Mesothelial cell of epicardium (in vitro differentiated cells): ENCODE measurements at regions not wholly inside any gene's neighbourhood (a gene's known extent, or its start where the extent isn't known, plus 50 kb on each side); places are given as distances from the start of the nearest gene placed in this dataset.

Experiments used
- DNase-seq, 2 experiments: peaks; one replicate each; pipeline ENCODE4 v3.0.0; 2021; ENCODE audit warnings: low spot score in 2 of 2; ENCODE audit not compliant: unreplicated experiment in 2 of 2
- H3K27ac Mint-ChIP-seq: 2 replicates; pipeline ENCODE4 v1.8.0; 2021; ENCODE audit warnings: mixed read lengths
- H3K27me3 Mint-ChIP-seq: 2 replicates; pipeline ENCODE4 v1.8.0; 2021; ENCODE audit warnings: low read depth, mixed read lengths
- H3K36me3 Mint-ChIP-seq: 2 replicates; pipeline ENCODE4 v1.8.0; 2021; ENCODE audit warnings: mixed read lengths
- H3K4me1 Mint-ChIP-seq: 2 replicates; pipeline ENCODE4 v1.8.0; 2021; ENCODE audit warnings: mixed read lengths
- H3K4me3 Mint-ChIP-seq: 2 replicates; pipeline ENCODE4 v1.8.0; 2021; ENCODE audit warnings: mild to moderate bottlenecking, moderate library complexity, mixed read lengths
- H3K9me3 Mint-ChIP-seq: 2 replicates; pipeline ENCODE4 v1.8.0; 2021; ENCODE audit warnings: mixed read lengths
- CTCF ChIP-seq: fragments of 200-600 bp; sonication (generic); IDR thresholded peaks from one replicate; pipeline ENCODE4 v1.5.0; 2021; ENCODE audit warnings: antibody characterized with exemption; ENCODE audit not compliant: unreplicated experiment

GRCh38 chr12:34389378-34390170 lies 367.3 kb downstream of the ALG10 start:
- no peak overlapping the region for H3K4me3 Mint-ChIP-seq
- no peak overlapping the region for H3K27ac Mint-ChIP-seq
- peaks cover 2% of the 10 kb centered on the region for H3K36me3 Mint-ChIP-seq
- H3K27me3 Mint-ChIP-seq: no peaks in the 10 kb centered on the region
- H3K4me1 Mint-ChIP-seq: no peaks in the 10 kb centered on the region
- DNase-seq: no peak
- no peak for TF ChIP-seq CTCF
- peaks cover 24% of the 10 kb centered on the region for H3K9me3 Mint-ChIP-seq

- H3K27ac Mint-ChIP-seq: no peak overlapping the region
- H3K36me3 Mint-ChIP-seq: peaks cover 2% of the 10 kb centered on the region
Observed at GRCh38 chr12:34390171-34390841, 368.0 kb downstream of the ALG10 start.

GRCh38 chr12:34390846-34391700 lies 368.8 kb downstream of the ALG10 start:
- Mint-ChIP-seq H3K4me3 (no peak overlapping the region), H3K9me3 (peaks cover 20% of the 10 kb centered on the region), H3K27me3 (no peaks in the 10 kb centered on the region), H3K27ac (no peak overlapping the region), H3K36me3 (peaks cover 2% of the 10 kb centered on the region), H3K4me1 (no peaks in the 10 kb centered on the region)
- no peak for TF ChIP-seq CTCF
- DNase-seq: no peak

More at GRCh38 chr12:34390171-34390841, 368.0 kb downstream of the ALG10 start:
- no peak overlapping the region for H3K4me3 Mint-ChIP-seq
- TF ChIP-seq CTCF: no peak
- no peak for DNase-seq
- H3K9me3 Mint-ChIP-seq: peaks cover 20% of the 10 kb centered on the region
- no peaks in the 10 kb centered on the region for H3K27me3 Mint-ChIP-seq
- H3K4me1 Mint-ChIP-seq: no peaks in the 10 kb centered on the region

- H3K27me3 Mint-ChIP-seq: no peaks in the 10 kb centered on the region
- H3K36me3 Mint-ChIP-seq: peaks cover 2% of the 10 kb centered on the region
- no peaks in the 10 kb centered on the region for H3K4me1 Mint-ChIP-seq
- no peak for TF ChIP-seq CTCF
- no peak overlapping the region for H3K27ac Mint-ChIP-seq
- peak in 1 of 2 experiments; percentile 21 for DNase-seq
- H3K9me3 Mint-ChIP-seq: peaks cover 16% of the 10 kb centered on the region
- H3K4me3 Mint-ChIP-seq: no peak overlapping the region
Observed at GRCh38 chr12:34391771-34392581, 369.7 kb downstream of the ALG10 start.

- Mint-ChIP-seq H3K27me3 (no peaks in the 10 kb centered on the region), H3K4me1 (no peaks in the 10 kb centered on the region), H3K4me3 (no peak overlapping the region), H3K27ac (no peak overlapping the region), H3K36me3 (peaks cover 2% of the 10 kb centered on the region), H3K9me3 (peaks cover 16% of the 10 kb centered on the region)
- DNase-seq: peak in 1 of 2 experiments; percentile 22
- TF ChIP-seq CTCF: no peak
Observed at GRCh38 chr12:34392741-34393085, 370.4 kb downstream of the ALG10 start.
